Activated gamma-delta T cell treated with anti-CD3 and anti-CD28 coated beads, Interleukin-2, amount 50 U/mL, for 16 hours (primary cell): ENCODE measurements at regions not wholly inside any gene's neighbourhood (a gene's known extent, or its start where the extent isn't known, plus 50 kb on each side); places are given as distances from the start of the nearest gene placed in this dataset.

Source experiments
- DNase-seq: peaks from one replicate; pipeline ENCODE4 v3.0.0-alpha.2; 2020; ENCODE audit warnings: low read depth

DNA sequence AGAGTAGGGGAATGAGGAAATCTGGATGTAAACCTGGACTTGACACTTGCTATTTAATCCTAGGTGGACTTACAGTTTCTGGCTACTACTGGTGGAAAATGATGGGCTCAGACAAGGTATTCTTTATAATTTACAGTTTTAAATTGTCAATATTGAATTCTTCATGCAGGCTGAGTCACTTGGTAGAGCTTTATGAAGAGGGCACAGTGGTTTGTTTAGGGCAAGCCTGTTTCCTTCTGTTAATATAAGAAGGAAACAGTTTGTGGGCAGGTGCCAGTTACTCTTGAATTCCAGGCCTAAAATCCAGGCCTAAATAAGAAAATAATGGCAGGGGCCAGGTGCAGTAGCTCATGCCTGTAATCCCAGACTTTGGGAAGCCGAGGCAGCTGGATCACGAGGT lies 355.8 kb upstream of the RGS6 start:
- no peak for DNase-seq

DNA sequence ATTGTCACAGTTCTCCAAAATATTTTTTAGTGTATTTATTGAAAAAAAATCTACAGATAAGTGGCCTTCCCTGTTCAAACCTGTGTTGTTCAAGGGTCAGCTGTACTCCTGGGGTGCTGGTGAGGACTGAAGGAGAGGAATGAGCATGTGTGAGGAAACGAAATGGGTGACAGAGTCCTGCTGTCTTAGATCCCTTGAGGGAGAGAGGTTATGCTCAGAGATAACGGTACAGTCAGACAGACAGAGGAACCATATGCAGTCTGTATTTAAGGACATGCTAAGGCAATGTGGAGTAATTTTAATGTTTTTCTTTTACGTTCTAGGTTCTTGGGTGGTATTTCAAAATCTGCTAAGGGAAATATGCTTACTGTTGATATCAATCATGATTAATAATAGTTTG lies 352.9 kb upstream of the RGS6 start:
- no peak for DNase-seq

DNA sequence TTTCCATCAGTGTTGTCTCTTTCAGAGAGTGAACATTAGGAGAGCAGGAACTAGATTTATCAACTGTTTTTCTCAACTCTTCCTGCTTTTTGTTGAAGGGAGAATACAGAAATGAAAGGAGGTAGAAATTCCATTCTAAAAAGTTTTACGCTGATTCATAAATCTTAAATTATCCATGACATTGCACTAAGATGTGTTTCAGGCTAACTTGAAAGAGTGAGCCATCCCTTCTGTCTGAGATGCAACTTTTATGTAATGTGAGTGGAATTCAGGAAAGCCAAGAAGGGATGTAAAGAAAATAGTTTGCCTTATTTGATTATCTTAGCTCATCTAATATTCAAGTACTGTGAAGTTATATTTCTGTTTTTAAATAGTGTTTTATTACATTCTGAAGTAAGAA lies 349.5 kb upstream of the RGS6 start:
- no peak for DNase-seq

DNA sequence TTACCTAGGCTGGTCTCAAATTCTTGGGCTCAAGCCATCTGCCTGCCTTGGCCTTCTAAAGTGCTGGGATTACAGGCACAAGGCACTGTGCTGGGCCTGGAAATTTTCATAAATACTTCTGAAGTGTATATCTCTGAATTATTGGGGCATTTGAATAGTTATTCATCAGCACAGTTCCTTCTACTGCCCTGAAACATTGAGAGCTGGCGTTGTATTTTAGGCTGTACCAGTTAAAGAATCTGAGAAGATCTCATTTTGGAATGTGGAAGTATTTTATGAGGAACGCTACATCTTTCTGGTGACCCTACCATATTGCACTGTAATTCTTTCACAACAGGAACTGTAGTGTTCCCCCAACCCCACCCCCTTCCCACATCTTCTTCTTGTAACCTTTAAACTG lies 349.0 kb upstream of the RGS6 start:
- no peak for DNase-seq

DNA sequence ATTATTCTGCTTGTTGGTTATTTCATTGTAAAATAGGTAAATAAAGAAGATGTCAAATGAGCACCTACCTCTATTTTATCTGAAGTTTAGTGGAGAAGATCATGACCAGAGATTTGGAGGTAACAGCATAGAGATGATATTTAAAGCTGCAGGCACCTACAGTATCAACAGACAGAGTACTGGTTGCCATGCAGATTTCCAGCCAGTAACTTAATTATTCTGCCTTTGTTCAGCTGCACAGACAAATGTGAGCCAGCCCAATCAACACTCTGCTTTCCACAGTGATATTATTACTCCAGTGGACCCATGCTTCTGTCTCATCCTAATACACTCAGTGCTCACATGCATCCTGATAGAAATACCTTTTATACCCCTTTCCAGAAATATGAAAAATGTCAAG lies 348.5 kb upstream of the RGS6 start:
- no peak for DNase-seq

DNA sequence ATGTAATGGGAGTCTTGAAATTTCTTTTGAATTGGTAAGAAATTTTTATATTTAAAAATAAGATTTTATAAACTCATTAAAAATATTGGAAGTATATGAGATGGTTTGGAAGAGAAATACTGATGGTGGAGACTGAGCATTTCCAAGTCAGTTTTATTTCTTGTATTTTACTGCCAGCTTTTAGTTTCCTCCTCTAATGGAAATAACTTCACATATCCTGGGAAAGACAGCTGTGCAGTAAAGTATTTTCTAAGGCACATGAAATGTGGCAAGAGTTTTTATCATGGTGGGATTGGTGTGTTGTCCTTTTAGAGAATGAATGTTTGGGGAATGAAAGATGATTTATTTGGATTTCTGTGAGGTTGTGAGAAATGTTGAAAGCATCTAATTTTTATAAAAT lies 346.9 kb upstream of the RGS6 start:
- DNase-seq, result no peak

DNA sequence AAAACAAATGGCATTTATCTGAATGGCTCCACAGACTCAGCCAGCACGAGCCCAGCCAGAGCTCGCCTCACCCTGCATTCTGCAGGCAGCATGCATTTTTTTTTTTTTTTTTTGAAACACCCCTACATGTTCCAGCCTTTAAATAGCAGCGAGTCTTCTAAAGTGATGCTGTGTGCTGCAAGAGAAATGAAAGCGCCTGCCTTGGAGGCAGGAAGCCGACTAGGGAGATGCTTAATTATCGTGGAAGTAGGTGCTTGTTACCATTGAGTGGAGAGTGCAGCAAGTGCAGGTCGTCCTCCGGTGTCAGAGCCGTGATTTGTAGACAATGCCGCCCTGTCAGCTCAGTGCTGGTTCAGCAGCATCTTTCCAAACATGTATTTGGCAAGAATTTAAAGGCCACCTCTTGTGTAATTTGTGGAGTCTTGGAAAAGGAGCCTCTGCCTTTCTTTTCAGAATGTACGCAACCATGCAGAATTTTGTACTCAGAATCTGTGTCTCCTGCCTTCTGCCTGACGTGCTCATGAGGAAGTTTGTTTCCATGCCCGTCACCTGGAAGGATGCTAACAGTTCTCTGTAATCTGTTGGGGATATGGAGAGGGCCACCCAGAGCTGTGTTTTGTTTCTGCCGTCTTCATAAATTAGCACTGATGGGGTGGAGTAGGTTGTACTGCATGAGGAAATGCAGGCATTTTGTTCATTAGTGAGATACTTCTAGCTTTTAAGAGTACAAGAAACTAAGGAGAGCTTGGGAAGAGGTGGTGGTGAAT lies 345.9 kb upstream of the RGS6 start:
- no peak for DNase-seq

DNA sequence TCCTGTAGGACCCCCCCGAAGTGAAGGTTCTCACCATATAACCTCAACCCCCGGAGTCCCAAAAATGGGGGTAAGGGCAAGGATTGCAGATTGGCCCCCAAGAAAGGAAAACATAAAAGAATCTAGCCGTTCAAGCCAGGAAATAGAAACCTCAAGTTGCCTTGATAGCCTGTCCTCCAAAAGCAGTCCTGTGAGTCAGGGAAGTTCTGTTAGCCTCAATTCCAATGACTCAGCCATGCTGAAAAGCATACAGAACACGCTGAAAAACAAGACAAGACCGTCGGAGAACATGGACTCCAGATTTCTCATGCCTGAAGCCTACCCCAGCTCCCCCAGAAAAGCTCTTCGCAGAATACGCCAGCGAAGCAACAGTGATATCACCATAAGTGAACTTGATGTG lies 344.2 kb upstream of the RGS6 start:
- no peak for DNase-seq

DNA sequence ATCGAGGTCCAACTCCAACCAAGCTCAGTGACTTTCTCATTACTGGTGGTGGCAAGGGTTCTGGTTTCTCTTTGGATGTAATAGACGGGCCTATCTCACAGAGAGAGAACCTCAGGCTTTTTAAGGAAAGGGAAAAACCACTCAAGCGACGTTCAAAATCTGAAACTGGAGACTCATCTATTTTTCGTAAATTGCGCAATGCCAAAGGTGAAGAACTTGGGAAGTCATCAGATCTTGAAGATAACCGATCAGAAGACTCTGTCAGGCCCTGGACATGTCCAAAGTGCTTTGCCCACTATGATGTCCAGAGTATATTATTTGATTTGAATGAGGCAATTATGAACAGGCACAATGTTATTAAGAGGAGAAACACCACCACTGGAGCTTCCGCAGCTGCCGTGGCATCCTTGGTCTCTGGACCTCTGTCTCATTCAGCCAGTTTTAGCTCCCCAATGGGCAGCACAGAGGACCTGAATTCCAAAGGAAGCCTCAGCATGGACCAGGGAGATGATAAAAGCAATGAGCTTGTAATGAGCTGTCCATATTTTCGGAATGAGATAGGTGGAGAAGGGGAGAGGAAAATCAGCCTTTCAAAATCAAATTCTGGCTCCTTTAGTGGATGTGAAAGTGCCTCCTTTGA lies 343.5 kb upstream of the RGS6 start:
- DNase-seq, result no peak

DNA sequence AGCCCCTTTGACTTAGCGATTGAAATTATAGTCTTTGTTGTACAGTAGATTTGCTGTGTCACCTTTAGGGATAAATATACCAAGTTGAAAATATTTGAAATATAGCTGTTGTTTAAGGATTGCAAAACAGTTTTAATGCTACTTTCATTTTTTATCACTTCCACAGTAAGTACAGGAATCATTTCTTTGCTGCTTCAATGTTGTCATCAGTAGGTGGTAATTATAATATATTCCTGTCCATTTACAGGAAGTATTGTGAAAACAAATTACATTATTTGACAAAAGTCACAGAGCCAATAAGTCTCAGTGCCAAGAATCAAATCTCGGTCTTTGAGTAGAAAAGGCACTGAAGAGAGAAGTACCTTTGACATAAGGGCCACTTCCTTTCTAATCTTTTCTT lies 342.6 kb upstream of the RGS6 start:
- DNase-seq, result no peak

DNA sequence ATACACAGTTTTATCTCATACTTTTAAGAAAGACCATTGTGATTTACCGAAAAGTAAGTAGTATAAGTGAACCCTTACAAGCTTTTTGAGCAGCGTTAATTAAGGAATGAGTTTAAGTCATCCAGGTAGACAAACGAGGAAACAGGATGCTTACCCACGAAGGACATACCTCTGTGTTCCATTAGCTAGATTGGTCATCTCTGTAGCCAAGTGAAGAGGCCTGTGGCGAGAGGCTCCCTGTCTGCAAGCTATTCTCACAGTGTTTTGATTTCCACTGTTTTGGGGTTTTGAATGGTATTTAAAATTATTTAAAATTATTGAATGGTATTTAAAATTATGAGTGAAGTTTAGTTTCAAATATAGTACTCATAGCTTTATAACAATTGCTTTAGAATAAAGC lies 342.1 kb upstream of the RGS6 start:
- no peak for DNase-seq

DNA sequence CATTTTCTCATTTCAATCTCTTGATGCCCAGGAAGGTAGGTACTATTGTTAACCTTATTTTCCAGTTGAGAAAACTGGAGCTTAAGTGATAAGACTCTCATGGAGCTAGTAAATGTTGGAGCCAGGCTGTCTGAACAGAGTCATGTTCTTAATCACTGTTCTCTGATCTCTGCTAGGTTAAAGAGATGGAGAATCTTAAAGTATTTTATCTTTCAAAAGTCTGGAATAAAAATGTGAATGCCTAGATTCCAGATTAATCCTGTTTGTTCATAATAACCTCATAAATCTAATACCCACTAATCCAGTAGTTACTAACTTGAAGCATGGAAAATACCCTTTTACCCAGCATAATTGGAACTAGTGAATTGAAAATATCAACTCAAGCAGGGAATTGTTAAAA lies 341.0 kb upstream of the RGS6 start:
- DNase-seq, result no peak

DNA sequence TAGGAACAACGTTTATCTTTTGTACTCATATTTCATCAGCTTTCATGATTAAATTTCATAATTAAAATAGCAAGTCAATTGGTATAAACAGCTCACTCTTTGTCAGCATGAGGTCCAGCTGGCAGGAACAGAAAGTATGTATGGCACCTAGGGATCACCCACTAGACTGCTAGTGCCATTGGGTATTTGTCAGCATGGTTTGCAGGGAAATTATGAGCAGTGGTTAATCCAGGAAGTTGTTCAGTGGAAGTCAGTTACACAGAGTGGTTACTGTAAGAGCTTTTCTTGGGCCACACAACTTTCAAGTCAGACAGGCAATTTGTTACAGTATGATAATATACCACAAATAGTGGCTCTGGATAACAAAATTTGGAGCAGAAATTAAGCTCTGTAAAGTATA lies 340.3 kb upstream of the RGS6 start:
- no peak for DNase-seq

DNA sequence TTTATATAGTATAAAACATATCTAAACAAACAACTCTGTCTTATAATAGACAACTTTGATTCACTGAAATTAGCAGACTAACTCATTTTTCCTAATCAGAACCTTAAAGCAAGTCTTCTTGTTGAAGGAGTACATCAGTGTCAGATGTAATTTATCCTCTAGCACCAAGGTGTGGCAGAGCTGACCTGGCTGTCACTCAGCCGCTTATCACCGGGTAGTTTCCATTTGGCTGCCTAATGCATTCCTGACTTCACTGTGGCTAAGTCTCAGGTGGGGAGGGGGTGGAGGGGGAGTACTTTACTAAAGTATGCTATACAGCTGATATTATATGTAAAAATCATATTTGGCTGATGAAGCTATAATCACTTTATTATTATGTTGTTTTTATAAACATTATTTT lies 339.9 kb upstream of the RGS6 start:
- no peak for DNase-seq

DNA sequence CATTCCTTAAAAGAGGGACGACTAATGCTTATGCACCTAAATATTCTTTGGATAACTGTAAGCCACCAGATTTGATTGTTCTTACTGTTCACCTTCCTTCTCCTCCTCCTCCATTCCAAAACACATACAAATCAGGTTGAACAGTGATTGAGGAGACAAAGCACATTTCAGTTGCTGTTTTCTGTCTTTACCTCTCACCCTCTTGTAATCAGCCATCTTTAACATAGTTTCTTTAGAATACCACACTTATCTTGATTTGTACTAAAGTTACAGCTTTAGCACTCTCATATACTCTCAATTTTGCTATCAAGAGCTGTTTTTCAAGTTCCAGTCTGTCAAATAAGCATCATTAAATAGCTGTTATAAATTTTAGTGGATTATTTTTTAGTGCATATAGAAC lies 338.3 kb upstream of the RGS6 start:
- DNase-seq, result no peak

DNA sequence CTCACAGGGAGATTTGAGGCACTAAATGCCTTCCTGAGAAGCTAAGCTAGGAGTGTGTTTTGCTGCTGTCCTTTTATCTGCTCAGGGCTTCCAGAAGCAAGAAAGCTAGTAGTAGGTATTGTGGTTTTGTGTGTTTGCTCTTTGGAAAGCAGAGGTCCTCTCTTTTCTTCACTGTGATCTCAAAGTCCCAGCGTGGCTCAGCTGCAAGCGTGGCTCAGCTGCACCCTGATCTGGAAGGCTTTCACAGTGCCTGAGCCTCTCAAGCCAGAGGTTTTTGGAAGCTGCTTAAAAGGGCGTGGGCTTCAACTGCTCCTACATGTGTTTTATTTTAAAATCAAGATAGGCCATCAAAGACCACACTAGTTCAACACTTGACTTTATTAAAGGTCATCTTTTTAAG lies 337.4 kb upstream of the RGS6 start:
- DNase-seq, result no peak

DNA sequence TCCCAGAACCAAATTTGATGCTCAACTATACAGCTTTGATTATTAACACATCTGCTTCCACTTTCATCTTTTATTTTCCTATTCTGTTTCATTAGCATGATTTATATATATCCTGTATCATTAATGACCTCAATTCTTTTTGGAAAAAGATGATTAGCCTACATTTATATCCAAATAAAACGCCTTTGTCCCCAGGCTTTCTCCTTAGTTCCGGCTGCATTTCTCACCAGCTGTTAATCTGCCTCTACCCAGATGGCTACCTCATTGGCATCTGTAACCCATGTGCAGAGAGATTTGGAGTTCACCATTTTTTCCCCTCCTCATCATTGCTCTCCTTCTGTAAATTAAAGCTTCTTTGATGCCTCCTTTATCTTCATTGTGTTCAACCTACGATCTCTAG lies 336.8 kb upstream of the RGS6 start:
- no peak for DNase-seq

DNA sequence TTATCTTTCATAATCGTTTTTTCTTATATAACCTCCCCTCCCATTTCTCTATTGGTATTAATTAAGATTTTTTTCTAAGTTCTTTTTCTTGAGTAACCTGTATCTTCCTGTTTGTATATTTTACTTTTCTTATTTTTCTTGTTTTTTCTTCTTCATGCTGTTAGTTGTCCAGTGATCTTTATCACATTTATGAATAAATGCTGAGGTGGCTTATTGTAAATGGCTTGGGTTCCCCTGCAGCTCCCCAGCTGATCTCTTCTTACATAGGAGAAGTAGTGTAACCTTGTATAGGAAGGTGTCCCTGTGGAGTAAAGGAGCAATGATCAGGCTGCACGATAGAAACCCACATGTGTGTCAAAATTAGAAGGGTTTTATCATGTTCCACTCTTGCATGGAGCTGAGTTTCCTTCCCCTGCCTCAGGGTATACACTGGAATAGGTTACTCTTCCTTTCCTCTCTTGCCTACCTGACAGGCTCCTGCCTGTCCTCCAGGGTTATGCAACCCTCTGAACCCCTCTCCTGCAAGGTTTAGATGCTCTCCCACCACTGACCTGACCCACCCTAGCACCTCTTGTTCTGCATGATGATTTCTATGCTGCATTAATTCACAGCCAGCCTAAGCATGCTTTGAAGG lies 334.8 kb upstream of the RGS6 start:
- no peak for DNase-seq

DNA sequence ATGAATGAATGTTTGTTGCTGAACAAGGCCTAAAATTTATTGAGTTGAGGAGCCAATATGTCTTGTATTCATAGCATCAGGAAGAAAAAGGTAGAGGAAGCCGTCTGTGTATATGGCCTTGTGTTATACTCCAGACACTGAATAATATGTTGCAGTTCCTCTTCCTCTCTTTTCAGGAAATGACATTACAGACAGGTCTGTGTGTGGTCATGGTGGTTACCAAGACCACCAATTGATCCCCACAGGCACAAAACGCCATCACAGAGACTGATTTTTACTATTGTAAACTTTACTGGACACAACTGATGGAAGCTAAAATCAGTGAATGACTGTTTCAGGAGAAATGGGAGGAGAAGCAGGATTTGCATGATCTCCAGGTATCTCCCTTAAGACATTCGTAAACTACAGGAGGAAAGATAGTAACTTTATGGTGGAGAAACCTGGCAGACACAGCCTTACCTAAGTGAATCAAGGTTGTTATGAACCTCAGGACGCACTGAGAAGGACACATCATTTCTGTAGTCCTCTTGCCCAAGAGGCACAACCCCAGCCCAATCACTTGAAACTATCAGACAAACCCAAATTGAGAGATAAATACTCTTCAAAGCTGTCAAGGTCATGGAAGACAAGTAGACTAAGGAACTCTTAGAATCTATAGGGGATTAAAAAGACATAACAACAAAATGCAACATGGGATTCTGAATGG lies 334.1 kb upstream of the RGS6 start:
- no peak for DNase-seq

DNA sequence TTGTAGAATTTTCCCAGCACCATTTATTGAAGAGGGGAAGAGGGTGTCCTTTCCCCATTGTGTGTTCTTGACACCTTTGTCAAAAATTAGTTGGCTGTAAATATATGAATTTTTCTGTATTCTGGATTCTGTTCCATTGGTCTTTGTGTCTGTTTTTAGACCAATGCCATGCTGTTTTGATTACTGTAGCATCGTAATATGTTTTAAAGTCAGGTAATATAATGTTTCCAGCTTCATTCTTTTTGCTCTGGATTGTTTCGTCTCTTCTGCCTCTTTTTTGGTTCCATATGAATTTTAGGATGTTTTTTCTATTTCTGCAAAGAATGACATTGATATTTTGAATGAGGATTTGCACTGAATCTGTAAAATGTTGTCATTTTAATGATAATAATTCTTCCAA lies 331.9 kb upstream of the RGS6 start:
- DNase-seq, result no peak

DNA sequence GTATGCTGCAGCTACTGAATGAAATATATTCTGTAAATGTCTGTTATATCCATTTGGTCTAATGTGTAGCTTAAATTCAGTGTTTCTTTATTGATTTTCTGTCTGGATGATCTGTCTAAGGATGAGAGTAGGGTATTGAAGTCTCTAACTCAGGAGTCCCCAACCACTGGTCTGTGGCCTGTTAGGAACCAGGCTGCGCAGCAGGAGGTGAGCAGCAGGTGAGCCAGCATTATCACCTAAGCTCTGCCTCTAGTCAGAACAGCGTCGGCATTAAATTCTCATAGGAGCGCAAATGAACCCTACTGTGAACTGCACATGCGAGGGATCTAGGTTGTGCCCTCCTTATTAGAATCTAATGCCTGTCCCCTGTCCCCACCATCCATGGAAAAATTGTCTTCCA lies 329.7 kb upstream of the RGS6 start:
- no peak for DNase-seq

DNA sequence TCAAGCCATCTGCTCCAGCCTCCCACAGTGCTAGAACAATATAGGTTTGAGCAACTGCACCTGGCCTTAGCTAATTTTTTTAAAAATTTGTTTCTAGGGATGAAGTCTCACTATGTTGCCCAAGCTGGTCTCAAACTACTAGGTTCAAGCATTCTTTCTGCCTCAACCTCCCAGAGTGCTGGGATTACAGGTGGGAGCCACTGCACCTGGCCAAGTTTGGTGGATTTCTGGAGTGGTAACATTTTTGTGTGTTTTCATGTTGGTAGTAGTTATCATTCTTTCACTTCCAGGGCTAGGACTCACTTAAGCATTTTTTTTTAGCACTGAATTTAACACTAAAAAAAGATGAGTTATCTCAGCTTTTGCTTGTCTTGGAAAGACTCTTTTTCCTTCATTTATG lies 328.0 kb upstream of the RGS6 start:
- no peak for DNase-seq

DNA sequence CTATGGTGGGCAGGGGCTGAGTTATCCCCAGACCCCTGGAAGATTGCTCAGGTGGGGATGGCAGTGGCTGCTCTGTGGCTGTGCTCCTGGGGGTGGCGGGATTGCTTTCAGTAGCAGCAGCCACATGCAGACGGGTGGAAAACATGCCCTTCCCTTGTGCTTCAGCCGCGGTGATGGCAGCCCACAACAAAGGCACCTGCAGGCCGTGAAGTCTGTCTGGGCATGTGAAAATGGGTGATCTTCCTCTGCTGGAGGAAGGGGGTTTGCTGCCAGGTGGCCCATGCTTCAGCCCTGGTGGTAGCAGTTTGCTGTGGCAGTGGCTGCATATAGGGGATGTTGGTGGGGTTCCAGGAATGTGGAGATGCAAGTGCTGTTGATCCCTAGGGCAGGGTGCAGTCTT lies 326.2 kb upstream of the RGS6 start:
- no peak for DNase-seq
